HL-60 (cell line): ENCODE measurements at regions not wholly inside any gene's neighbourhood (a gene's known extent, or its start where the extent isn't known, plus 50 kb on each side); places are given as distances from the start of the nearest gene placed in this dataset.

Experiments
- GABPA ChIP-seq: IDR thresholded peaks from 2 replicates; pipeline ENCODE4 v1.6.1; 2012; ENCODE audit warnings: low read depth
- POLR2AphosphoS5 ChIP-seq: IDR thresholded peaks from 2 replicates; pipeline ENCODE4 v1.6.1; 2012; ENCODE audit warnings: low read depth
- SPI1 ChIP-seq: IDR thresholded peaks from 2 replicates; pipeline ENCODE4 v1.6.1; 2012; ENCODE audit warnings: low read depth, mild to moderate bottlenecking, borderline replicate concordance
- TF ChIP-seq, protein P1 (sequence below): IDR thresholded peaks from one replicate; pipeline ENCODE4 v1.5.1; 2011; ENCODE audit warnings: low read length, control low read depth, inconsistent platforms; ENCODE audit not compliant: insufficient read depth

- TF ChIP-seq, protein P1, sequence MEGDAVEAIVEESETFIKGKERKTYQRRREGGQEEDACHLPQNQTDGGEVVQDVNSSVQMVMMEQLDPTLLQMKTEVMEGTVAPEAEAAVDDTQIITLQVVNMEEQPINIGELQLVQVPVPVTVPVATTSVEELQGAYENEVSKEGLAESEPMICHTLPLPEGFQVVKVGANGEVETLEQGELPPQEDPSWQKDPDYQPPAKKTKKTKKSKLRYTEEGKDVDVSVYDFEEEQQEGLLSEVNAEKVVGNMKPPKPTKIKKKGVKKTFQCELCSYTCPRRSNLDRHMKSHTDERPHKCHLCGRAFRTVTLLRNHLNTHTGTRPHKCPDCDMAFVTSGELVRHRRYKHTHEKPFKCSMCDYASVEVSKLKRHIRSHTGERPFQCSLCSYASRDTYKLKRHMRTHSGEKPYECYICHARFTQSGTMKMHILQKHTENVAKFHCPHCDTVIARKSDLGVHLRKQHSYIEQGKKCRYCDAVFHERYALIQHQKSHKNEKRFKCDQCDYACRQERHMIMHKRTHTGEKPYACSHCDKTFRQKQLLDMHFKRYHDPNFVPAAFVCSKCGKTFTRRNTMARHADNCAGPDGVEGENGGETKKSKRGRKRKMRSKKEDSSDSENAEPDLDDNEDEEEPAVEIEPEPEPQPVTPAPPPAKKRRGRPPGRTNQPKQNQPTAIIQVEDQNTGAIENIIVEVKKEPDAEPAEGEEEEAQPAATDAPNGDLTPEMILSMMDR = no peak
- TF ChIP-seq SPI1 = no peak
- TF ChIP-seq POLR2AphosphoS5 = no peak
- no peak for TF ChIP-seq GABPA
These were observed 102.1 kb downstream of the IRS2 start for GRCh38 chr13:109684084-109684823.
